CD14-positive monocyte (primary cell): ENCODE measurements at regions not wholly inside any gene's neighbourhood (a gene's known extent, or its start where the extent isn't known, plus 50 kb on each side); places are given as distances from the start of the nearest gene placed in this dataset.

ENCODE experiments used
- DNase-seq, 3 donors: peaks; one replicate each; pipeline ENCODE4 v3.0.0-alpha.2; 2011 to 2022
- H2AFZ ChIP-seq: 2 replicates; pipeline ENCODE4 v1.6.0; 2012; ENCODE audit warnings: mild to moderate bottlenecking, low read depth, low read length, inconsistent platforms; ENCODE audit not compliant: insufficient read depth, poor library complexity, severe bottlenecking
- H3K27ac ChIP-seq, 2 donors: 1 replicate in 1 of 2; 2 replicates in 1 of 2; pipeline ENCODE4 v1.5.1; 2012 to 2013; ENCODE audit warnings: low read length in 2 of 2, control low read depth in 1 of 2, inconsistent platforms in 1 of 2, low read depth in 1 of 2, mild to moderate bottlenecking in 1 of 2
- H3K27me3 ChIP-seq, 2 donors: one replicate each; pipeline versions ENCODE4 v1.6.0 to v1.6.1; 2011 to 2013; ENCODE audit warnings: low read length in 2 of 2; ENCODE audit not compliant: control insufficient read depth in 2 of 2, insufficient read depth in 2 of 2
- H3K36me3 ChIP-seq, 2 donors: replicated peaks in 1 of 2; 1 replicate in 1 of 2; 2 replicates in 1 of 2; pipeline versions ENCODE4 v1.5.1 to v1.6.1; 2012 to 2013; ENCODE audit warnings: low read length in 2 of 2, control low read depth in 1 of 2, inconsistent platforms in 1 of 2, mild to moderate bottlenecking in 1 of 2; ENCODE audit not compliant: insufficient read depth in 2 of 2, control insufficient read depth in 1 of 2
- H3K4me1 ChIP-seq, 2 donors: 1 replicate in 1 of 2; 2 replicates in 1 of 2; pipeline versions ENCODE4 v1.5.1 to v1.6.1; 2012 to 2013; ENCODE audit warnings: low read length in 2 of 2, control low read depth in 1 of 2, inconsistent platforms in 1 of 2, mild to moderate bottlenecking in 1 of 2, moderate library complexity in 1 of 2; ENCODE audit not compliant: insufficient read depth in 2 of 2, control insufficient read depth in 1 of 2
- H3K4me2 ChIP-seq: replicated peaks from 2 replicates; pipeline ENCODE3; 2012; ENCODE audit warnings: low read length, moderate library complexity, mild to moderate bottlenecking; ENCODE audit not compliant: poor library complexity, severe bottlenecking; ENCODE audit errors: extremely low read depth
- H3K4me3 ChIP-seq, 3 experiments: fragments of 200-600 bp in 1 of 3; sonication (generic) in 1 of 3; replicated peaks in 1 of 3; 1 replicate in 2 of 3; 2 replicates in 1 of 3; pipeline ENCODE4 v1.5.1; 2011 to 2013; ENCODE audit warnings: low read length in 3 of 3, mild to moderate bottlenecking in 3 of 3, control low read depth in 2 of 3, low read depth in 2 of 3, inconsistent platforms in 1 of 3, moderate library complexity in 1 of 3
- H3K79me2 ChIP-seq: 2 replicates; pipeline ENCODE4 v1.6.0; 2012; ENCODE audit warnings: mild to moderate bottlenecking, control low read depth, inconsistent platforms, low read length, moderate library complexity; ENCODE audit not compliant: insufficient read depth
- H3K9ac ChIP-seq: 2 replicates; pipeline ENCODE4 v1.6.0; 2017; ENCODE audit warnings: low read length, mild to moderate bottlenecking; ENCODE audit not compliant: insufficient read depth, poor library complexity, severe bottlenecking
- H3K9me3 ChIP-seq, 2 donors: replicated peaks in 1 of 2; 1 replicate in 1 of 2; 2 replicates in 1 of 2; pipeline versions ENCODE4 v1.5.1 to v1.6.1; 2012 to 2013; ENCODE audit warnings: low read length in 2 of 2, control low read depth in 1 of 2; ENCODE audit not compliant: control insufficient read depth in 1 of 2, insufficient read depth in 1 of 2
- H4K20me1 ChIP-seq: 2 replicates; pipeline ENCODE4 v1.6.0; 2012; ENCODE audit warnings: mild to moderate bottlenecking, low read length, control low read depth, moderate library complexity; ENCODE audit not compliant: insufficient read depth
- H3K27ac Mint-ChIP-seq, 7 donors: one replicate each; pipeline ENCODE4 v1.8.0; 2020; ENCODE audit warnings: mild to moderate bottlenecking in 7 of 7, mixed read lengths in 7 of 7, moderate library complexity in 6 of 7, inconsistent platforms in 2 of 7
- H3K27me3 Mint-ChIP-seq, 3 donors: one replicate each; pipeline ENCODE4 v1.8.0; 2021 to 2022; ENCODE audit warnings: low read depth in 3 of 3, mild to moderate bottlenecking in 3 of 3, mixed read lengths in 3 of 3, moderate library complexity in 3 of 3, inconsistent platforms in 1 of 3
- H3K36me3 Mint-ChIP-seq, 2 donors: one replicate each; pipeline ENCODE4 v1.8.0; 2020; ENCODE audit warnings: mixed read lengths in 2 of 2, inconsistent platforms in 1 of 2, mild to moderate bottlenecking in 1 of 2
- H3K4me1 Mint-ChIP-seq: one replicate; pipeline ENCODE4 v1.8.0; 2020; ENCODE audit warnings: mild to moderate bottlenecking, mixed read lengths
- H3K4me3 Mint-ChIP-seq, 2 donors: one replicate each; pipeline ENCODE4 v1.8.0; 2020; ENCODE audit warnings: mild to moderate bottlenecking in 2 of 2, mixed read lengths in 2 of 2, moderate library complexity in 1 of 2
- H3K9me3 Mint-ChIP-seq, 7 donors: one replicate each; pipeline ENCODE4 v1.8.0; 2020 to 2022; ENCODE audit warnings: mixed read lengths in 7 of 7, mild to moderate bottlenecking in 6 of 7, moderate library complexity in 6 of 7, inconsistent platforms in 2 of 7
- whole genome bisulfite sequencing: methylation state at CpG from one replicate; pipeline ENCODE4 v1.1.5; 2013; ENCODE audit warnings: missing lambda C conversion rate; ENCODE audit not compliant: insufficient coverage; 5-methylcytosine and 5-hydroxymethylcytosine counted together
- intact Hi-C, 2 donors: fragments of 100-400 bp; cut with micrococcal nuclease; formaldehyde crosslinking; loops; one replicate each; pipeline versions ENCODE4 v1.15.0 to v1.15.1; 2023
- TF ChIP-seq, protein P1 (sequence below): fragments of 200-600 bp; IDR thresholded peaks from one replicate; pipeline ENCODE4 v1.8.0; 2022; ENCODE audit warnings: antibody characterized with exemption, mild to moderate bottlenecking

GRCh38 chr4:57764856-57765255, 654.7 kb upstream of the IGFBP7 start:
- H3K36me3 ChIP-seq: no peaks in the 10 kb centered on the region
- peaks cover 2 to 12% (median 4%) of the 10 kb centered on the region in 7 donors for H3K9me3 Mint-ChIP-seq
- peaks cover 0 to 2% (median 0%) of the 10 kb centered on the region in 3 donors for H3K27me3 Mint-ChIP-seq
- no peaks in the 10 kb centered on the region for H3K36me3 Mint-ChIP-seq
- intact Hi-C loops: no loop called here
- TF ChIP-seq, protein P1, sequence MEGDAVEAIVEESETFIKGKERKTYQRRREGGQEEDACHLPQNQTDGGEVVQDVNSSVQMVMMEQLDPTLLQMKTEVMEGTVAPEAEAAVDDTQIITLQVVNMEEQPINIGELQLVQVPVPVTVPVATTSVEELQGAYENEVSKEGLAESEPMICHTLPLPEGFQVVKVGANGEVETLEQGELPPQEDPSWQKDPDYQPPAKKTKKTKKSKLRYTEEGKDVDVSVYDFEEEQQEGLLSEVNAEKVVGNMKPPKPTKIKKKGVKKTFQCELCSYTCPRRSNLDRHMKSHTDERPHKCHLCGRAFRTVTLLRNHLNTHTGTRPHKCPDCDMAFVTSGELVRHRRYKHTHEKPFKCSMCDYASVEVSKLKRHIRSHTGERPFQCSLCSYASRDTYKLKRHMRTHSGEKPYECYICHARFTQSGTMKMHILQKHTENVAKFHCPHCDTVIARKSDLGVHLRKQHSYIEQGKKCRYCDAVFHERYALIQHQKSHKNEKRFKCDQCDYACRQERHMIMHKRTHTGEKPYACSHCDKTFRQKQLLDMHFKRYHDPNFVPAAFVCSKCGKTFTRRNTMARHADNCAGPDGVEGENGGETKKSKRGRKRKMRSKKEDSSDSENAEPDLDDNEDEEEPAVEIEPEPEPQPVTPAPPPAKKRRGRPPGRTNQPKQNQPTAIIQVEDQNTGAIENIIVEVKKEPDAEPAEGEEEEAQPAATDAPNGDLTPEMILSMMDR: no peak
- H3K4me3 Mint-ChIP-seq: no peak overlapping the region
- no peak overlapping the region for H3K27ac ChIP-seq
- H3K4me3 ChIP-seq: no peak overlapping the region
- no peak overlapping the region for H3K4me2 ChIP-seq
- no peaks in the 10 kb centered on the region for H4K20me1 ChIP-seq
- H3K27ac Mint-ChIP-seq: no peak overlapping the region
- H3K9ac ChIP-seq: no peak overlapping the region
- no peaks in the 10 kb centered on the region for H3K27me3 ChIP-seq
- peaks cover 10% of the 10 kb centered on the region for H3K4me1 Mint-ChIP-seq
- 100% methylated on average over 5 of the region's 5 CpGs for WGBS
- peaks cover 0 to 4% of the 10 kb centered on the region in 2 donors for H3K4me1 ChIP-seq
- no peaks in the 10 kb centered on the region for H3K79me2 ChIP-seq
- no peak for DNase-seq
- no peak overlapping the region for H2AFZ ChIP-seq
- no peaks in the 10 kb centered on the region for H3K9me3 ChIP-seq

DNA sequence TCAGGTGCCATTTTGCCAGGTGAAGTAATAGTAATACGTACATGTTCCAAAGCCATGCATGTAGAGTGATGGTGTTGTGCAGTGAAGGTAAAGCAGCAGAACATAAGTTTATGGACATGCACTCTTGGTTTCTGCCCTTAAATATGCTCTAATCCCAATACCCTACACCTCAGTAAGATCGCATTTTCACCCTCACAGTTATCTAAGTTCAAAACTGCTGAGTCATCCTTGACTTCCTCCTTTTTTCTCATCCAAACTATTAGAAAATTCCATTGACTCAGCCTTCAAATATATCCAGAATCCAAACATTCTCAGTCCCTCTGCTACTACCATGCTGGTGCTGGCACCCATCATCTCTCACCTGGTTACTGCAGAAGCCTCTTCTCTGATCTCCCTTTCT, 652.9 kb upstream of the IGFBP7 start:
- Mint-ChIP-seq H3K36me3 (no peaks in the 10 kb centered on the region), H3K9me3 (peaks cover 2 to 12% (median 3%) of the 10 kb centered on the region in 7 donors), H3K4me3 (peak overlapping the region in 1 of 2 donors; percentile 84), H3K27me3 (peaks cover 0 to 2% (median 0%) of the 10 kb centered on the region in 3 donors), H3K27ac (peak overlapping the region in 1 of 7 donors; percentile 18), H3K4me1 (peaks cover 10% of the 10 kb centered on the region)
- intact Hi-C loops: no loop called here
- Histone ChIP-seq H3K4me1 (peaks cover 0 to 4% of the 10 kb centered on the region in 2 donors), H3K27ac (no peak overlapping the region), H3K9ac (no peak overlapping the region), H4K20me1 (no peaks in the 10 kb centered on the region), H3K9me3 (no peaks in the 10 kb centered on the region), H2AFZ (no peak overlapping the region), H3K79me2 (no peaks in the 10 kb centered on the region), H3K36me3 (no peaks in the 10 kb centered on the region), H3K27me3 (no peaks in the 10 kb centered on the region), H3K4me2 (peak overlapping the region; percentile 26), H3K4me3 (no peak overlapping the region)
- DNase-seq: peak in 1 of 3 donors; percentile 3
- TF ChIP-seq, protein P1: no peak
- 0% methylated on average over 1 of the region's 2 CpGs for WGBS
